ENCODE measurements at regions not wholly inside any gene's neighbourhood (a gene's known extent, or its start where the extent isn't known, plus 50 kb on each side); places are given as distances from the start of the nearest gene placed in this dataset.

DNA sequence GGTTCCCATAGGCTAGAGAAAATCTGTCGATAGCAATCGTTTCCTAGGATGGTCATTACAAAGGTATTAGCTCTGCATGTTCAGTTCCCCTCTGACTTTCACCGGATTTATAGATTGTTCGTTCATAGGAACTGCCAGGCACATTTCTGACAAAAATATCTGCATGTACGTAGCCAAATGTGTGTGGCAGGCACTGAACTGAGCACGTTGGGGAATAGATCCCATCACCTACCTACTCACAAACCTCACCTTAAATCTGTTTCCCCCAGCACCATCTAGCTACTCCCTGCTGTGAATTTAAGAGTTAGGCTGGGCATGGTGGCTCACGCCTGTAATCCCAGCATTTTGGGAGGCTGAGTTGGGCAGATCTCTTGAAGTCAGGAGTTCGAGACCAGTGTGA, 64.5 kb upstream of the TANC2 start:
- TF ChIP-seq, protein P1, sequence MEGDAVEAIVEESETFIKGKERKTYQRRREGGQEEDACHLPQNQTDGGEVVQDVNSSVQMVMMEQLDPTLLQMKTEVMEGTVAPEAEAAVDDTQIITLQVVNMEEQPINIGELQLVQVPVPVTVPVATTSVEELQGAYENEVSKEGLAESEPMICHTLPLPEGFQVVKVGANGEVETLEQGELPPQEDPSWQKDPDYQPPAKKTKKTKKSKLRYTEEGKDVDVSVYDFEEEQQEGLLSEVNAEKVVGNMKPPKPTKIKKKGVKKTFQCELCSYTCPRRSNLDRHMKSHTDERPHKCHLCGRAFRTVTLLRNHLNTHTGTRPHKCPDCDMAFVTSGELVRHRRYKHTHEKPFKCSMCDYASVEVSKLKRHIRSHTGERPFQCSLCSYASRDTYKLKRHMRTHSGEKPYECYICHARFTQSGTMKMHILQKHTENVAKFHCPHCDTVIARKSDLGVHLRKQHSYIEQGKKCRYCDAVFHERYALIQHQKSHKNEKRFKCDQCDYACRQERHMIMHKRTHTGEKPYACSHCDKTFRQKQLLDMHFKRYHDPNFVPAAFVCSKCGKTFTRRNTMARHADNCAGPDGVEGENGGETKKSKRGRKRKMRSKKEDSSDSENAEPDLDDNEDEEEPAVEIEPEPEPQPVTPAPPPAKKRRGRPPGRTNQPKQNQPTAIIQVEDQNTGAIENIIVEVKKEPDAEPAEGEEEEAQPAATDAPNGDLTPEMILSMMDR (IDR thresholded peaks at IDR 0.05) = no peak
- TF ChIP-seq POLR2A (IDR thresholded peaks at IDR 0.05) = no peak

All from body of pancreas (tissue), 4 donors.